ENCODE measurements at regions not wholly inside any gene's neighbourhood (a gene's known extent, or its start where the extent isn't known, plus 50 kb on each side); places are given as distances from the start of the nearest gene placed in this dataset.

DNA sequence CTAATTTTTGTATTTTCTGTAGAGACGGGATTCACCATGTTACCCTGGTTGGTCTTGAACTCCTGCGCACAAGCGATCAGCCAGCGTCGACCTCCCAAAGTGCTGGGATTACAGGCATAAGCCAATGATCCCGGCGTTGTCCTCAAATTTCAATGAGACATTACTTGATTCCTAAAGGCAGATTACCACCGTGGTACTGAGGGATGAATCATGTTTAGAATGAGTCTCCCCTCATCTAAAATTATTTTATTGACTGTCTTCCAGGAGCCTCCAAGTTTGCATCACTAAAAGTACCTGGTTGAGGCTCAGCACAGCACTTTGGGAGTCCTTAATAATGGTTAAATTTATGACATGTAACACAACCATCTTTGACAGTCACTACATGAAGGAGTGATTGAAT lies 142.2 kb upstream of the AKR1E2 start:
- H3K4me3 ChIP-seq: no peak overlapping the region
- no peak overlapping the region for H3K27ac ChIP-seq
- H3K9me3 ChIP-seq: no peaks in the 10 kb centered on the region
- H3K4me1 ChIP-seq: no peaks in the 10 kb centered on the region
- H3K27me3 ChIP-seq: no peaks in the 10 kb centered on the region
- H4K20me1 ChIP-seq: no peaks in the 10 kb centered on the region
- H3K4me2 ChIP-seq: no peak overlapping the region
- no peak for TF ChIP-seq Cebpa-rat (IDR thresholded peaks at IDR 0.05)
- no peak overlapping the region for H3K9ac ChIP-seq
- no peaks in the 10 kb centered on the region for H3K36me3 ChIP-seq

DNA sequence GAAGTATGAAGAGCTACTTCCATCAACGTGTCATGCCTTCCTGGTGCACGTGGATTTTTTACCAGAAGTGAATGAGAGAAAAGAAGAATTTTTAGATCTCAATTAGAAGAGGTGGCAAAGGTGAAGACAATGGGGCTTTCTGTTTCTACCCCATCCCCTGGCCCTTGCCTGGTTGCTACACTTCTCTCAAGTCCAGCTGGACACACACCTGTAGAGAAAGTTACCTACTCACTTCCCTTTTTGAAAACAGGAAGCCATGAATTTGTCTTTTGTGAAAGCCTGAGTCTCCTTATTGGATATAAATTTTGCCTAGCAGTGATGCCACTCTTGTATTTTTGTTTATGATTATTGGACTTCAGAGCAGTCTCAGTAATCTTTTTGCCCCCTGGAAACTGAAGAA lies 142.9 kb upstream of the AKR1E2 start:
- no peak overlapping the region for H3K27ac ChIP-seq
- H3K4me2 ChIP-seq: no peak overlapping the region
- H3K4me1 ChIP-seq: no peaks in the 10 kb centered on the region
- H3K27me3 ChIP-seq: no peaks in the 10 kb centered on the region
- no peaks in the 10 kb centered on the region for H3K9me3 ChIP-seq
- no peak overlapping the region for H3K4me3 ChIP-seq
- no peak overlapping the region for H3K9ac ChIP-seq
- no peak for TF ChIP-seq Cebpa-rat (IDR thresholded peaks at IDR 0.05)
- H3K36me3 ChIP-seq: no peaks in the 10 kb centered on the region
- no peaks in the 10 kb centered on the region for H4K20me1 ChIP-seq

DNA sequence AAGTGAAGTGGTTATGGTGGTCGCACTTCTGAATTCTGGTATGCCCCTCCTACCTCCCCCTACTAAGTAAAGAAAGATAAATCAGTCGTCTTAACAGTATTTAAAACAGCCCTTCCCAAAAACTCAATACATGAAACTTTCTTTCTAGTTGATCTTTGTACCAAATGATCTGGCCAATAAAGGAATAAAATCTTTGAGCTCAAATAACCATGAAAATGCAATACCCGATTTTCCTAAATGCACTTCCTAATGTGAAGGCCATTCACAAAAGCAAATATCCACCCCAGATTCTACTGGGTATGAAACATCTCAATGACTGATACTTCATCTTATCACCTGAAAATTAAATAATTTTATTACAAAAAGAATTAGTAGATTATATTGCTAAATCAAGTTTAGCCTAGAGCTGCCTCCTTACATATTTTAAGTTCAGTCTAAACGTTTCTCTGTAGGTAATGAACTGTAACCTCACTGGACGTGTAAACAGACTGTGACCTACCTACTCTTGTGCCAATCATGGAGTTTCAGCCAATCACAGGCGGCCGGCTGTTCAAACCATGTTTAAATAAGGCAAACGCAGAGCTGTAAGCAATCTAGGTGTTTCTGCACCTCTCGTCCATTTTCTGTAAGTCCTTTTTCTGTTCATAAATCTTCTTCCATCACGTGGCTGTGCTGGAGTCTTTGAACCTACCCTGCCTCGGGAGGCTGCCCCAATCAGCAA lies 146.9 kb upstream of the AKR1E2 start:
- Histone ChIP-seq H3K27me3 (no peaks in the 10 kb centered on the region), H3K27ac (no peak overlapping the region), H3K4me2 (no peak overlapping the region)

DNA sequence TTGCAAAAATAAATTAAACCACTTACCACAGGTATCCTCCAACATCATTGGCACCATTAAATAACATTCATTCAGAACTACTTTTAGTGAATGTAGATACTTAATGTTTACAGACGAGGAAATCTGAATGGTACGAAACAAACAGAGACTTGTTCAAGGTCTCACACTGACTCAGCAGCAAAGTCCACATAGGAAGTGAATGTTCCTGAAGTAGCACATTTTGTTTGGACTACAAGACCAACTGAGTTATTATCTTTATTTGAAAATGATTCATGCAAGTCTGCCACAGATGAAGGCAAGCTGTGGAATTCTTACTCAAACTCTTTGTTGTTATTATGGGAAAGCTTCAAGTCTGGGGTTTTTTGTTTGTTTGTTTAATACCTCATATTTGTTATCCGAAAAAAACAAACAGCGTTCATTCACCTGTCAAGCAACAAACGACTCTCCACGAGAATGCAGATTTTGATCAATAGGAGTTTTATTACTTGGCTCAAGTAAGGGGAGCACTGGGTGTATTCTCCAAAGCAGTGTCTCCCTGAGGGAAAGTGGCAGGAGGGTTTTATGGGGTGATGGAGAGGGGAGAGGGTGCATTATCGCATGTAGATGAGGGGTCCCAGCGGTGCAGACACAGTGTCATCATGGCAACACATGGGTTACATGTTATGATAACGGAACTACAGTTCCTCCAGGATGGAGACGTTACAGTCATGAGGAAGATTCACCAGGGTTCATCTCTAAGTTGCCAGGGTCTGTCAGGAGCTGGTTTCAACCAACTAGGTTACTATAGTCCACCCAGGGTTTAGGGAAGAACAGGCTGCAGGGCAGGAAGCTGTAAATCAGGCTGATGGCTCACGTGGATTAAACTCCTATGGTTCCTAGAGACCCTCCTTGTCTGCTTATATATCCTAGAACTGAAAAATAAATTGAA lies 147.7 kb upstream of the AKR1E2 start:
- H3K36me3 ChIP-seq: no peaks in the 10 kb centered on the region
- H4K20me1 ChIP-seq: no peaks in the 10 kb centered on the region
- no peak for TF ChIP-seq Cebpa-rat (IDR thresholded peaks at IDR 0.05)
- no peak overlapping the region for H3K4me3 ChIP-seq
- no peaks in the 10 kb centered on the region for H3K27me3 ChIP-seq
- no peaks in the 10 kb centered on the region for H3K4me1 ChIP-seq
- no peak overlapping the region for H3K9ac ChIP-seq
- no peaks in the 10 kb centered on the region for H3K9me3 ChIP-seq
- no peak overlapping the region for H3K27ac ChIP-seq
- no peak overlapping the region for H3K4me2 ChIP-seq

More for the DNA sequence above, 146.9 kb upstream of the AKR1E2 start:
- TF ChIP-seq Cebpa-rat (IDR thresholded peaks at IDR 0.05): no peak
- Histone ChIP-seq H3K9ac (no peak overlapping the region), H3K36me3 (no peaks in the 10 kb centered on the region), H3K9me3 (no peaks in the 10 kb centered on the region), H3K4me3 (no peak overlapping the region), H3K4me1 (no peaks in the 10 kb centered on the region), H4K20me1 (no peaks in the 10 kb centered on the region)

DNA sequence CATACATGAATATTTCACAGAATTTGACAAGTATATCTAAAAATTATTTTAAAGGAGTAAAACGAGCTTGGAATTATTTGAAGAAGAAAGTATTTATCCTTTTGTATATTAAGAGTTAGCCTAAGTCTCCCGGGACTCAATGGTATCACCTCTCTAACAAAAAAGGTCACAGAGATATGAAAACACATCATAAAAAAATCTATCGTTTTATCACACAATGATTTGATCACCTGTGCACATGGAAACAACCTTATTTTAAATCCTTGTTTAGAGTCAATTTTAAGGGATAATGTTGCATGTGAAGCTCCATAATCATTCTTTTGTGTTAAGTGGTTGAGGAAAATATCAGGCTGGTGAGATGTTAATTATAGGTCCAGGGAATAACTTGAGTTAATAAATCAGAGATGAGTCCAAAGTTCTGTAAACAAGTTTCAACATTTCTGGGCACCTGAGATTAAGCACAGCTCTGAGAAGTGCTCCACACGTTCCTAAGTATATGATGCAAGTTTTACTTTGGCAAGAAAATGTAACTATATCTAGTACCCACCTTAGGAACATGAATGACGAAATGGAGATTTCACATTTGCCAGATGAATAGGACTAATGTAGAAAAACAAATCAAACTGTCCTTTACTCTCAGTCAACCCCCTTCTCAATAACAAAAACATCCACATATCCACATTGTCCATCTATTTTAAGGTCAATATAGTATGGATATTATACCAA lies 148.5 kb upstream of the AKR1E2 start:
- Histone ChIP-seq H3K36me3 (no peaks in the 10 kb centered on the region), H3K4me1 (no peaks in the 10 kb centered on the region), H3K4me2 (no peak overlapping the region), H3K4me3 (no peak overlapping the region), H3K27me3 (no peaks in the 10 kb centered on the region), H3K9me3 (no peaks in the 10 kb centered on the region), H4K20me1 (no peaks in the 10 kb centered on the region), H3K9ac (no peak overlapping the region), H3K27ac (no peak overlapping the region)
- no peak for TF ChIP-seq Cebpa-rat (IDR thresholded peaks at IDR 0.05)

DNA sequence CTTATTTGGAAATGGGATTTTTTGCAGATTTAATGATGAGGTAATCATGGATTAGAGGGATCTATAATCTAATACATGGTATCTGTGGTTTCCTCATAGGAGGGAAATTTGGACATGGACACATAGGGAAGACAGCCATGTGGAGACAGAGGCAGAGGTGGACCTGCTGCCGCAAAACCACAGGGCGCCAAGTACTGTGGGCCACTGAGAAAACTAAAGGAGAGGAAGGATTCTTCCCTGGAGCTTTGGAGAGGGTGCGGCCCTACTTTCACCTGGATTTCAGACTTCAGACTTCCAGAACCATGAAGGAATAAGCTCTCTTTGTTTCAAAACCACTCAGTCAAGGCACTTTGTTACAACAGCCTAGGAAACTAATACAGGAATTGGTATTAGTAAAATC lies 149.4 kb upstream of the AKR1E2 start:
- no peak for TF ChIP-seq Cebpa-rat (IDR thresholded peaks at IDR 0.05)
- H4K20me1 ChIP-seq: no peaks in the 10 kb centered on the region
- no peaks in the 10 kb centered on the region for H3K27me3 ChIP-seq
- no peak overlapping the region for H3K4me3 ChIP-seq
- no peaks in the 10 kb centered on the region for H3K9me3 ChIP-seq
- no peaks in the 10 kb centered on the region for H3K4me1 ChIP-seq
- H3K9ac ChIP-seq: no peak overlapping the region
- H3K36me3 ChIP-seq: no peaks in the 10 kb centered on the region
- H3K27ac ChIP-seq: no peak overlapping the region
- H3K4me2 ChIP-seq: no peak overlapping the region

DNA sequence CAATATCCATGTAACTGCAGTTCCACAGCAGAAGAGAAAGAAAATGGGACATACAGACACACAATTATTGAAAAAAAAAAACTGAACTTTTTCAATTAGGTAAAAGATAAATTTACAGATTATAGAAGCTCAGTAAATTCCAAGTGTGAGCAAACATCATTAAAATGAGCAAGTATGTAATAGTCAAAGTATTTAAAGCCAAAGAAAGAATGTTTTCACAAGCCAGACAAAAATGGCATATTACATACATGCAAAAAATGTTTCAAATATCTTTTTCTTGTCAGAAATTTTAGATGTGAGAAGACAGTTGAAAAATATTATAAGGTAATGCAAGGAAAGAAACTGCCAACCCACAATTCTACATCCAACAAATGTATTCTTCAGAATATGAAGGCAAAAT lies 150.2 kb upstream of the AKR1E2 start:
- H3K36me3 ChIP-seq: no peaks in the 10 kb centered on the region
- H3K4me3 ChIP-seq: no peak overlapping the region
- H3K9me3 ChIP-seq: no peaks in the 10 kb centered on the region
- no peak overlapping the region for H3K4me2 ChIP-seq
- no peak overlapping the region for H3K9ac ChIP-seq
- no peaks in the 10 kb centered on the region for H3K27me3 ChIP-seq
- no peak for TF ChIP-seq Cebpa-rat (IDR thresholded peaks at IDR 0.05)
- H3K27ac ChIP-seq: no peak overlapping the region
- H4K20me1 ChIP-seq: no peaks in the 10 kb centered on the region
- H3K4me1 ChIP-seq: no peaks in the 10 kb centered on the region

DNA sequence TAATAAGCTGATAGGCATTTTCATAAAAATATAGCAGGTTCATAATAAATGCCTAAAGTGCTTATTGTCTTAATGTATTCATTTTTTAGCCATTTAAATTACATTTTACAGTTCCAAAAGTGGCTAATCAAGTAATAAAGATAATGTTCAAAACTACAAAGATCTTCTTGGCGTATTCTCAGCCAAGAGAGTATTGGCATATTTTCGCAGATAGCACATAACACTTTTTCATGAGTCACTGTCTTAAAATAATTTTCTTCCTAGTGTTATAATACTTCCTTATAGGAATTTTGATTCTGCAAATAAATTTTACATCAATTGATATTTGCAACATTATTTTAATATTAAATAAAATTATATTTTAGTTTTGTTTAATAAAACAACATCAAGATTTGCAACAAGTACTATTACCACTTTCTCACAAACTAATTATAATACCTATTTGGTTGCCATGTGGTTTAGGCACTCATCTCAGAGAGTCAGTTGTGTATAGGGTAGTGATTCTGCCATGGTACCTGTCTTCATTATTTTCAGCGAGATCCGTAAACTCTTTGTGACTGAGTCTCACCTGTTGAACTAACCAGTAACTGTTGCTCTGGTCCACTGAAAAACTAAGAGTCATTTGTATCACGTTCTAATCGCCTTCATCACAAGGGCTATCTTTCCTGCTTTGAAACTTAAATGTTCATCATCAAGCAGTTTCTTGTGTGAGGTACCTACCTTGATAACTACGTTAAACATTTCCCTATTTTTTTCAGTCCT lies 152.5 kb upstream of the AKR1E2 start:
- H3K9ac ChIP-seq: no peak overlapping the region
- H3K4me3 ChIP-seq: no peak overlapping the region
- peaks cover 8% of the 10 kb centered on the region for H3K9me3 ChIP-seq
- H3K36me3 ChIP-seq: no peaks in the 10 kb centered on the region
- no peaks in the 10 kb centered on the region for H4K20me1 ChIP-seq
- H3K27me3 ChIP-seq: no peaks in the 10 kb centered on the region
- no peak overlapping the region for H3K4me2 ChIP-seq
- no peaks in the 10 kb centered on the region for H3K4me1 ChIP-seq
- H3K27ac ChIP-seq: no peak overlapping the region
- TF ChIP-seq Cebpa-rat (IDR thresholded peaks at IDR 0.05): no peak

DNA sequence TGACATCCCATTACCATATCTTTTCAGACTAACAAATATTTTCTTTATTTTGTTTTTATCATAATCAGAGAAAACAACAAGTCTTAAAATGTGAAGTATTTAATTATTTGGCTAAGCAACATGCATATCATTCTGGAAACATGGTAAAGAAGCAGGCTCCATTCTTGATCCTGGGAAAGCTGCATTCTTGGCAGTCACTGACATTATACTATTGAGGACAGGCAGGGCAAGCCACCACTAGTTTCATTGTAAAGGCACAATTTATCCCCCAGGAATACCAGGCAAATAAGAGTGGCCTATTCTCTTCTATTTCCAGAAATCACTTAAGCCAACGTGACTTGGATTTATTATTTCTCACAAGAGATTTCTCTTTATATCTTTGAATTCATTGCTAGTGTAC lies 153.8 kb upstream of the AKR1E2 start:
- Histone ChIP-seq H3K9me3 (peaks cover 8% of the 10 kb centered on the region), H3K27me3 (no peaks in the 10 kb centered on the region), H3K4me3 (no peak overlapping the region), H3K36me3 (no peaks in the 10 kb centered on the region), H3K4me1 (no peaks in the 10 kb centered on the region), H4K20me1 (no peaks in the 10 kb centered on the region), H3K27ac (no peak overlapping the region), H3K9ac (no peak overlapping the region), H3K4me2 (no peak overlapping the region)
- TF ChIP-seq Cebpa-rat (IDR thresholded peaks at IDR 0.05): no peak
